Effector memory CD4-positive, alpha-beta T cell (primary cell): ENCODE measurements at regions not wholly inside any gene's neighbourhood (a gene's known extent, or its start where the extent isn't known, plus 50 kb on each side); places are given as distances from the start of the nearest gene placed in this dataset.

ENCODE experiments used
- DNase-seq, 3 donors: peaks; one replicate each; pipeline ENCODE4 v3.0.0-alpha.2; 2020
- H3K27ac ChIP-seq: 2 replicates; pipeline ENCODE4 v1.7.0; 2013; ENCODE audit warnings: mild to moderate bottlenecking, low read length, moderate library complexity; ENCODE audit not compliant: insufficient read depth, poor library complexity, severe bottlenecking
- H3K27me3 ChIP-seq: replicated peaks from 2 replicates; pipeline ENCODE4 v1.7.0; 2013; ENCODE audit warnings: mild to moderate bottlenecking, low read length; ENCODE audit not compliant: insufficient read depth, control insufficient read depth, poor library complexity, severe bottlenecking
- H3K36me3 ChIP-seq: 2 replicates; pipeline ENCODE4 v1.7.0; 2013; ENCODE audit warnings: mild to moderate bottlenecking, low read length, moderate library complexity; ENCODE audit not compliant: control insufficient read depth, insufficient read depth
- H3K4me1 ChIP-seq: 2 replicates; pipeline ENCODE4 v1.7.0; 2013; ENCODE audit warnings: low read length, mild to moderate bottlenecking; ENCODE audit not compliant: control insufficient read depth, insufficient read depth, poor library complexity, severe bottlenecking
- H3K4me3 ChIP-seq: 2 replicates; pipeline ENCODE4 v1.7.0; 2013; ENCODE audit warnings: low read length, low read depth, mild to moderate bottlenecking; ENCODE audit not compliant: insufficient read depth, poor library complexity, severe bottlenecking
- H3K9me3 ChIP-seq: 2 replicates; pipeline ENCODE4 v1.7.0; 2013; ENCODE audit warnings: mild to moderate bottlenecking, low read length, moderate library complexity; ENCODE audit not compliant: control insufficient read depth

DNA sequence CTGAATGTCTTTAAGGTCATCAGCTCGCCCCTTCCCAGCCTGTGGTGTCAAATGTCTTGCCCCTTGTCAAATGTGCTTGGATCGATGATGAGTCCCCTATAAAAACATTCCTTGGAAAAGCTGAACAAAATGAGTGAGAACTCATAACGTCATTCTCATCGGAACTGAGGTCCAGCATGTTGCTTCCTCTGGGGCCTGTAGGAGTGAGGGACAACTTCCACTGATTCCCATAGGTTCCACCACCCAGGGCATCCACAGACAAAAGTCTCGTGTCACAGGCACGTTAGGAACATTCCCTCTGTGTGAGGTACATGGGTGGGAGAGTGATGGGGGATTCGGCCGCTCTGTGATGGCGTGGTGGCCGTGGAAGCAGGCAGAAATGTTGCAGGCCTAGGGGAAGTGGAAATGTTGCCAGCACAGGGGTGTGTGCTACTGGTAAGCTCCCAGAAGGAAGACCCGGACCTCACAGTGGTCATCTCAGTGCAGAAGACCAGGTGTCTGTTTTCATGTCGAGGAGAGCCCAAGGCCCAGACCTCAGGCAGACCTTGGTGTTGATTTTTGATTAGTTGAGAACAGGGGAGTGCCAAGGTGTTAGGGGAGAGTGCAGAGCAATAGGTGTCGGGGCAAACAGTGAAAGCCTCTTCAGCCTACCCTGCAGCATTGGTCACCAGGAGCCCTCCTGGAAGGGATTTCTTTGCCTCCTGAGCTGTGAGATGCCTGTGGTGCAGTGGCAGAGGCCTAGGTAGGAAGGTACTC lies 96.8 kb downstream of the SNRPN start:
- Histone ChIP-seq H3K4me1 (no peaks in the 10 kb centered on the region), H3K36me3 (peaks cover 53% of the 10 kb centered on the region), H3K4me3 (no peak overlapping the region), H3K27me3 (no peaks in the 10 kb centered on the region), H3K9me3 (peaks cover 85% of the 10 kb centered on the region), H3K27ac (no peak overlapping the region)
- no peak for DNase-seq

GRCh38 chr15:25052191-25052999 lies 97.6 kb downstream of the SNRPN start:
- H3K36me3 ChIP-seq = peaks cover 59% of the 10 kb centered on the region
- no peak overlapping the region for H3K27ac ChIP-seq
- no peaks in the 10 kb centered on the region for H3K4me1 ChIP-seq
- H3K27me3 ChIP-seq = no peaks in the 10 kb centered on the region
- H3K4me3 ChIP-seq = no peak overlapping the region
- DNase-seq = no peak
- peaks cover 86% of the 10 kb centered on the region for H3K9me3 ChIP-seq

GRCh38 chr15:25053000-25053815 lies 98.4 kb downstream of the SNRPN start:
- H3K4me1 ChIP-seq = no peaks in the 10 kb centered on the region
- DNase-seq = no peak
- H3K36me3 ChIP-seq = peaks cover 67% of the 10 kb centered on the region
- H3K27ac ChIP-seq = no peak overlapping the region
- no peak overlapping the region for H3K4me3 ChIP-seq
- peaks cover 82% of the 10 kb centered on the region for H3K9me3 ChIP-seq
- H3K27me3 ChIP-seq = no peaks in the 10 kb centered on the region

DNA sequence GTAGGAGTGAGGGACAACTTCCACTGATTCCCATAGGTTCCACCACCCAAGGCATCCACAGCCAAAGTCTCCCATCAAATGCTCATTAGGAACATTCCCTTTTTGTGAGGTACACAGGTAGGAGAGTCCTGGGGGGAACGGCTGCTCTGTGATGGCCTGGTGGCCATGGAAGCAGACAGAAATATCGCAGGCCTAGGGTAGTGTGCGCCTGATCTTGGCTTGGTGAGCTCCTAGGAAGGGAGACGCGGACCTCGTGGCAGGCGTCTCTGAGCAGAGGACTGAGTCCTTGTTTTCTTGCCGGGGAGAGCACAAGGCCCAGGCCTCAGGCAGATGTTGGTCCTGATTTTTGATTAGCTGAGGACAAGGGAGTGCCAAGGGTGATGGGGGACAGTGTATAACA lies 99.5 kb downstream of the SNRPN start:
- H3K4me1 ChIP-seq = no peaks in the 10 kb centered on the region
- peaks cover 78% of the 10 kb centered on the region for H3K36me3 ChIP-seq
- H3K27ac ChIP-seq = no peak overlapping the region
- DNase-seq = no peak
- H3K9me3 ChIP-seq = peaks cover 87% of the 10 kb centered on the region
- no peak overlapping the region for H3K4me3 ChIP-seq
- H3K27me3 ChIP-seq = no peaks in the 10 kb centered on the region

DNA sequence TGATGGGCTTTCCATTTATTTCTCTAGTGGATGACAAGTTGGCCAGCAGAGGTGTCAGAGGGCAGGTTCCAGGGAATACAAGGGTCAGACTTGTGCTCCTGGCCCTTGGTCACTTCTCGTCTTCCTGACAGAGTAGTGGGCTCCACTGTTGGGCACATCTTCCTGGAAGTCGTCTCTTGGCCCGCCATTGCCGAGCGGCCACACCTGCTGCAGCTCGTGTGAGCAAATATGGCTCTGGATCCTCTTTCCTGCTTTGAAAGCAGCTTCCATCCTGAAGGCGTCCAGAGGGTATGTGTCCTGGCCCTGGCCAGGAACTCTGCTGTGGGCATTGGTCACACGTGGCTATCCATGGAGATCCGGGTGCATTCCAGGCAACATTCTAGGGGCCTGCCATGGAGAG lies 100.2 kb downstream of the SNRPN start:
- Histone ChIP-seq H3K36me3 (peaks cover 84% of the 10 kb centered on the region), H3K9me3 (peaks cover 92% of the 10 kb centered on the region), H3K4me1 (no peaks in the 10 kb centered on the region), H3K4me3 (no peak overlapping the region), H3K27me3 (no peaks in the 10 kb centered on the region), H3K27ac (no peak overlapping the region)
- no peak for DNase-seq

- no peaks in the 10 kb centered on the region for H3K27me3 ChIP-seq
- DNase-seq = no peak
- peaks cover 87% of the 10 kb centered on the region for H3K36me3 ChIP-seq
- H3K4me1 ChIP-seq = no peaks in the 10 kb centered on the region
- H3K27ac ChIP-seq = no peak overlapping the region
- peaks cover 92% of the 10 kb centered on the region for H3K9me3 ChIP-seq
- H3K4me3 ChIP-seq = no peak overlapping the region
Measured at GRCh38 chr15:25055356-25056068, 100.7 kb downstream of the SNRPN start.

DNA sequence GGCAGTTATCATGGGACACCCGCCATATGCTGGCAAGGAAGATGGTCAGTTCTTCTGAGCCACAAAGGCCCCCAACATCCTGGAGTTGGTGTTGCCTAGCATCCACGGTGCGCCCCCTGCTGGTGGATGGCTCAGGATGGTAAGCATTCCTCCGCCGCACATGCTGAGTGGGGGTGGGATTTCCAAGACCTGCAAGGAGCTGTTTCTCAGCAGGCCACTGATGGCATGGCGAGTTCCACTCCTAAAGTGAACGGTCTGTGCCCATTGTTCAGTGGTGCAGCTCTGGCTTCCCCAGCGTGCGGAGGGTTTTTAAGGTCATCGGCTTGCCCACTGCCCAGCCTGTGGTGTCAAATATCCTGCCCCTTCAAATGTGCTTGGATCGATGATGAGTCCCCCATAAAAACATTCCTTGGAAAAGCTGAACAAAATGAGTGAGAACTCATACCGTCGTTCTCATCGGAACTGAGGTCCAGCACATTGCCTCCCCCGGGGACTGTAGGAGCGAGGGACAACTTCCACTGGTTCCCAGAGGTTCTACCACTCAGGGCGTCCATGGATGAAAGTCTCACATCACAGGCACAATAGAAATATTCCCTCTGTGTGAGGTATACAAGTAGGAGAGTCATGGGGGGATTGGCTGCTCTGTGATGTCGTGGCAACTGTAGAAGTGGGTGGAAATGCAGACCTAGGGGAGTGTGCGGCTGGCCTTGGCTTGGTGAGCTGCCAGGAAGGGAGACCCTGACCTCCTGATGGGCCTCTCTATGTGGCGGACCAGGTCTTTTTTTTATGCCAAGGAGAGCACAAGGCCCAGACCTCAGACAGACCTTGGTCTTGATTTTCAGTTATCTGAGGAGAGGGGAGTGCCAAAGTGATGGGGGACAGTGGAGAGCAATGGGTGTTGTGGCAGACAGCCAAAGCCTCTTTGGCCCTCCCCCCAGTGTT lies 102.0 kb downstream of the SNRPN start:
- H3K9me3 ChIP-seq = peaks cover 93% of the 10 kb centered on the region
- no peaks in the 10 kb centered on the region for H3K27me3 ChIP-seq
- no peak for DNase-seq
- H3K4me1 ChIP-seq = no peaks in the 10 kb centered on the region
- H3K4me3 ChIP-seq = no peak overlapping the region
- no peak overlapping the region for H3K27ac ChIP-seq
- H3K36me3 ChIP-seq = peaks cover 87% of the 10 kb centered on the region

- no peak for DNase-seq
- H3K4me3 ChIP-seq = no peak overlapping the region
Measured at GRCh38 chr15:25057574-25057973, 102.8 kb downstream of the SNRPN start.

More at GRCh38 chr15:25057574-25057973, 102.8 kb downstream of the SNRPN start:
- H3K4me1 ChIP-seq = no peaks in the 10 kb centered on the region
- peaks cover 89% of the 10 kb centered on the region for H3K36me3 ChIP-seq
- H3K27me3 ChIP-seq = no peaks in the 10 kb centered on the region
- peaks cover 93% of the 10 kb centered on the region for H3K9me3 ChIP-seq
- H3K27ac ChIP-seq = no peak overlapping the region
